ENCODE measurements at regions not wholly inside any gene's neighbourhood (a gene's known extent, or its start where the extent isn't known, plus 50 kb on each side); places are given as distances from the start of the nearest gene placed in this dataset.

- no peak for TF ChIP-seq POLR2AphosphoS5 (IDR thresholded peaks at IDR 0.05; ENCODE audit: low read depth, low read length)
- TF ChIP-seq USF1 (IDR thresholded peaks at IDR 0.05; ENCODE audit: borderline replicate concordance, low read depth): no peak
- no peak for TF ChIP-seq SIN3A (IDR thresholded peaks at IDR 0.05; ENCODE audit: borderline replicate concordance, low read depth, low read length)
- TF ChIP-seq CTCF (IDR thresholded peaks at IDR 0.05): no peak
- TF ChIP-seq SMC3 (IDR thresholded peaks at IDR 0.05; ENCODE audit: low read depth, low read length): no peak
- no peak for TF ChIP-seq PBX3 (IDR thresholded peaks at IDR 0.05)
- no peak for TF ChIP-seq MAX (IDR thresholded peaks at IDR 0.05; ENCODE audit: low read depth)
- TF ChIP-seq ZBTB33 (IDR thresholded peaks at IDR 0.05; ENCODE audit: borderline replicate concordance, low read depth): no peak
- TF ChIP-seq TAF1 (IDR thresholded peaks at IDR 0.05; ENCODE audit: borderline replicate concordance, low read depth, low read length): no peak
These were observed 416.6 kb downstream of the ZSWIM6 start for GRCh38 chr5:61748651-61749050.
